Lung (tissue), 11 donors: ENCODE measurements at regions not wholly inside any gene's neighbourhood (a gene's known extent, or its start where the extent isn't known, plus 50 kb on each side); places are given as distances from the start of the nearest gene placed in this dataset.

ENCODE experiments used
- ATAC-seq: fragments of 200-7000 bp; cut with Tn5 transposase; one replicate; pipeline ENCODE4 v1.9.1; 2020; ENCODE audit warnings: moderate number of reproducible peaks; ENCODE audit not compliant: insufficient read depth, low FRiP score
- DNase-seq, 3 donors: peaks; one replicate each; pipeline ENCODE4 v3.0.0-alpha.2; 2013 to 2017
- H3K27ac ChIP-seq, 2 donors: one replicate each; pipeline ENCODE4 v1.5.1; 2013; ENCODE audit warnings: mild to moderate bottlenecking in 2 of 2, moderate library complexity in 2 of 2, control low read depth in 1 of 2, inconsistent platforms in 1 of 2, low read depth in 1 of 2, low read length in 1 of 2
- H3K27me3 ChIP-seq, 3 donors: one replicate each; pipeline ENCODE4 v1.5.1; 2013; ENCODE audit warnings: low read length in 2 of 3; ENCODE audit not compliant: control insufficient read depth in 3 of 3, insufficient read depth in 3 of 3
- H3K36me3 ChIP-seq, 4 donors: one replicate each; pipeline ENCODE4 v1.5.1; 2013; ENCODE audit warnings: low read length in 4 of 4, mild to moderate bottlenecking in 1 of 4, moderate library complexity in 1 of 4; ENCODE audit not compliant: control insufficient read depth in 4 of 4, insufficient read depth in 4 of 4
- H3K4me1 ChIP-seq, 5 donors: one replicate each; pipeline ENCODE4 v1.5.1; 2013; ENCODE audit warnings: low read length in 5 of 5, mild to moderate bottlenecking in 2 of 5, moderate library complexity in 1 of 5; ENCODE audit not compliant: control insufficient read depth in 5 of 5, insufficient read depth in 5 of 5
- H3K4me3 ChIP-seq: one replicate; pipeline ENCODE4 v1.5.1; 2013; ENCODE audit warnings: mild to moderate bottlenecking, control low read depth, moderate library complexity
- H3K9ac ChIP-seq, 2 donors: one replicate each; pipeline ENCODE4 v1.5.1; 2013; ENCODE audit warnings: low read length in 2 of 2, control low read depth in 1 of 2; ENCODE audit not compliant: insufficient read depth in 1 of 2
- H3K9me3 ChIP-seq, 4 donors: one replicate each; pipeline ENCODE4 v1.5.1; 2013; ENCODE audit warnings: low read length in 3 of 4, mild to moderate bottlenecking in 1 of 4, moderate library complexity in 1 of 4; ENCODE audit not compliant: control insufficient read depth in 4 of 4, insufficient read depth in 3 of 4
- WGBS, 2 donors: extraction: QIAGEN DNeasy Blood & Tissue Kit; methylation state at CpG; one replicate each; pipeline ENCODE4 v1.1.7; 2013; 5-methylcytosine and 5-hydroxymethylcytosine counted together
- TF ChIP-seq, protein P1 (sequence below): IDR thresholded peaks from 2 replicates; pipeline ENCODE4 v1.5.1; 2012; ENCODE audit warnings: mild to moderate bottlenecking; ENCODE audit errors: control extremely low read depth, extremely low read depth
- donor health status: control.
- donor health status: control.
- donor health status: Bipolar disorder and iron deficiency.
- donor health status: healthy.
- donor health status: DM: yes; HTN: yes; CAD: no.

DNA sequence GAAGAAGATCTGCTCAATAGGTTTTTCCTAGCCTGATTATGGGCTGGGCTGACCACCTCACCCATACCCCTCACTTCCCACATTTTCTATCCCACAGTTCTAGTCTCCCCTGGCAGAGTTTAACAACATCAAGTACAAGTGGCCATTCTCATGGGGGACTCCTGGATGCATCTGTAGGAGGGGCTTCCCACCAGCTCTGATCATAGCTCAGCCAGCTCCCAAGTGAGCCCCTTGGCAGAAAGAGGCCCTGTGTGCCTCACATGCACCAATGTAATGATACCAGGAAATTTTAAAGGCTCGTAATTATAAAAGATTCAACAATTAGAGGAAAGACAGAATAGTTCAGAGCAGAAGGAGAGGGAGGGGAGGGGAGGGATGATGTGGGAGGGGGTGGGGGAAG, 144.2 kb upstream of the SYT13 start:
- peaks cover 0 to 18% (median 4%) of the 10 kb centered on the region in 3 donors for H3K27me3 ChIP-seq
- no peaks in the 10 kb centered on the region for H3K4me1 ChIP-seq
- TF ChIP-seq, protein P1, sequence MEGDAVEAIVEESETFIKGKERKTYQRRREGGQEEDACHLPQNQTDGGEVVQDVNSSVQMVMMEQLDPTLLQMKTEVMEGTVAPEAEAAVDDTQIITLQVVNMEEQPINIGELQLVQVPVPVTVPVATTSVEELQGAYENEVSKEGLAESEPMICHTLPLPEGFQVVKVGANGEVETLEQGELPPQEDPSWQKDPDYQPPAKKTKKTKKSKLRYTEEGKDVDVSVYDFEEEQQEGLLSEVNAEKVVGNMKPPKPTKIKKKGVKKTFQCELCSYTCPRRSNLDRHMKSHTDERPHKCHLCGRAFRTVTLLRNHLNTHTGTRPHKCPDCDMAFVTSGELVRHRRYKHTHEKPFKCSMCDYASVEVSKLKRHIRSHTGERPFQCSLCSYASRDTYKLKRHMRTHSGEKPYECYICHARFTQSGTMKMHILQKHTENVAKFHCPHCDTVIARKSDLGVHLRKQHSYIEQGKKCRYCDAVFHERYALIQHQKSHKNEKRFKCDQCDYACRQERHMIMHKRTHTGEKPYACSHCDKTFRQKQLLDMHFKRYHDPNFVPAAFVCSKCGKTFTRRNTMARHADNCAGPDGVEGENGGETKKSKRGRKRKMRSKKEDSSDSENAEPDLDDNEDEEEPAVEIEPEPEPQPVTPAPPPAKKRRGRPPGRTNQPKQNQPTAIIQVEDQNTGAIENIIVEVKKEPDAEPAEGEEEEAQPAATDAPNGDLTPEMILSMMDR, result no peak
- WGBS, 2 donors, result 59 to 72% methylated on average over 1 of the region's 1 CpG
- H3K27ac ChIP-seq, result no peak overlapping the region
- ATAC-seq, result no peak
- H3K4me3 ChIP-seq, result no peak overlapping the region
- no peak for DNase-seq
- no peaks in the 10 kb centered on the region for H3K36me3 ChIP-seq
- no peaks in the 10 kb centered on the region for H3K9me3 ChIP-seq
- no peak overlapping the region for H3K9ac ChIP-seq

DNA sequence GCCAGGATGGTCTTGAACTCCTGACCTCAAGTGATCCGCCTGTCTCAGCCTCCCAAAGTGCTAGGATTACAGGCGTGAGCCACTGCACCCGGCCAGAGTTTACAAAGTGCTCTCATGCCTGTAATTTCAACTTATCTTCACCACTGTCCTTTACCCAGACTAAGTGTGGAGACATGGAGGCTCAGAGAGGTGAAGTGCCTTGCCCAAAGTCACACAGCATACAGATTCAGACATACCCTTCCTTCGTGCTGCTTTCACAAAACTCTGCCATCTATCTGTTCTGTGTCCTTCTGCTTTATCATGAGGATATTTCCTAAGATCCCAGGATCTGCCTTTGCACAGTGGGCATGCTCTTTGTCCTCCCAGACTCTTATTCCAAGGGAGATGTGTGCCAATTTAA, 143.6 kb upstream of the SYT13 start:
- H3K9me3 ChIP-seq, result no peaks in the 10 kb centered on the region
- TF ChIP-seq, protein P1, result no peak
- DNase-seq (no peak), ATAC-seq (no peak)
- WGBS, 2 donors, result 75 to 84% methylated on average over 4 of the region's 4 CpGs
- no peaks in the 10 kb centered on the region for H3K36me3 ChIP-seq
- no peak overlapping the region for H3K9ac ChIP-seq
- peaks cover 0 to 13% (median 4%) of the 10 kb centered on the region in 3 donors for H3K27me3 ChIP-seq
- H3K27ac ChIP-seq, result no peak overlapping the region
- no peaks in the 10 kb centered on the region for H3K4me1 ChIP-seq
- no peak overlapping the region for H3K4me3 ChIP-seq

DNA sequence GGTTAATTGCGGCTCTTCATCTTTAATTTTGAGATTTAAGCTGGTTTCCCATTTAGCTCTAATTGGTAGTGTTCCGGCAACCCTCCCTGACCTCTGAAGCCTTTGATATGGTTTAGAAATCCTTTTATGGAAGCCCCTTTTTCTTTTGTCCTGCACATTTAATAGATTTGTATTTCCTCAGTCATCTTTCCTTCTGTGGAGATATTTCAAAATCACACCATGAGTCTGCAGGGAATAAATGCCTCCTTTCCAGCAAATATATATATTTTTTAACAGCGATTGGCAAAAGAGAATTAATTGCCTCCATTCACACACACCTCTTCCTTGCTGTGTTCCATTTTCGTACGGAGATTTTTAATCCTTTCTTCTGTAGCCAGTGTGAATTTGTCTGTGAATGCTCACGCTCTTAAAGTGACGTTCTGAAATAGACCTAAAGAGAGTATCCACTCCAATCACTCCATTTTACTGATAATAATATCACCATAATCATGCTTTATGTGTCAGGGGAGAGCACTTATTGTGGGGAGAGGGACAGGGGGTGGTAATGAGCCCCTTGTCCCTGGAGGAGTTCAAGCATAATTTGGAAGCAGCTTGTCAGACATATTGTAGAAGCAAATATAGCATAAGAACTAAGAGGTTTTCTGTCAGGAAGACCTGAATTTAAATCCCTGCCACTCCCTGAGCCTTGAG, 142.5 kb upstream of the SYT13 start:
- H3K27ac ChIP-seq, result no peak overlapping the region
- no peaks in the 10 kb centered on the region for H3K9me3 ChIP-seq
- WGBS, 2 donors, result 86 to 89% methylated on average over 7 of the region's 7 CpGs
- no peak overlapping the region for H3K4me3 ChIP-seq
- DNase-seq, result no peak
- peaks cover 0 to 9% (median 4%) of the 10 kb centered on the region in 3 donors for H3K27me3 ChIP-seq
- TF ChIP-seq, protein P1, result no peak
- no peaks in the 10 kb centered on the region for H3K4me1 ChIP-seq
- no peak for ATAC-seq
- H3K9ac ChIP-seq, result no peak overlapping the region
- no peaks in the 10 kb centered on the region for H3K36me3 ChIP-seq

DNA sequence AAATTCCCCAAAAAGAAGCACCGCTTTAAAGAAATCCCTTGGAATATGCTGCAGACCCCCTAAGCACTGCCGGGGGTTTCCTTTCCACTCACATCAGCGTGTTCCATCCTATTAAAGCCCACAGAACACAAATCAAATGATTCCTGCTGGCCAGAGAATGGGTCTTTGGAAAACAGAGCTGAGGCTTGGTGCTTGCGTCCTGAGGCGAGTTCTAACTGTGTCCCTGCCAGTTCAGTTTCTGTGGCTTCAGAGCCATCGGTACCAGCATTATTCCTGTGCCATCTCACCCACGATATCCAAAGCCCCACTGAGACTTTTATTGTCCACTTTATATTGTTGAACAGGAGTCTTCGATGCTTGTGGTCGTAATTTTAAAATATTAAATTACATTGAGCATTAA, 142.0 kb upstream of the SYT13 start:
- H3K36me3 ChIP-seq, result no peaks in the 10 kb centered on the region
- TF ChIP-seq, protein P1, result no peak
- H3K27me3 ChIP-seq, result peaks cover 0 to 7% (median 4%) of the 10 kb centered on the region in 3 donors
- H3K9ac ChIP-seq, result no peak overlapping the region
- H3K4me3 ChIP-seq, result no peak overlapping the region
- no peak for DNase-seq
- ATAC-seq, result no peak
- H3K9me3 ChIP-seq, result no peaks in the 10 kb centered on the region
- H3K27ac ChIP-seq, result no peak overlapping the region
- peaks cover 0 to 2% (median 0%) of the 10 kb centered on the region in 5 donors for H3K4me1 ChIP-seq
- WGBS, 2 donors, result 92% methylated on average over 9 of the region's 9 CpGs
